COLO668 (cell line): ENCODE measurements at regions not wholly inside any gene's neighbourhood (a gene's known extent, or its start where the extent isn't known, plus 50 kb on each side); places are given as distances from the start of the nearest gene placed in this dataset.

ENCODE experiments used
- DNase-seq: peaks from one replicate; lab custom pipeline; 2025; ENCODE audit not compliant: unreplicated experiment; lab: John Stamatoyannopoulos, UW

DNA sequence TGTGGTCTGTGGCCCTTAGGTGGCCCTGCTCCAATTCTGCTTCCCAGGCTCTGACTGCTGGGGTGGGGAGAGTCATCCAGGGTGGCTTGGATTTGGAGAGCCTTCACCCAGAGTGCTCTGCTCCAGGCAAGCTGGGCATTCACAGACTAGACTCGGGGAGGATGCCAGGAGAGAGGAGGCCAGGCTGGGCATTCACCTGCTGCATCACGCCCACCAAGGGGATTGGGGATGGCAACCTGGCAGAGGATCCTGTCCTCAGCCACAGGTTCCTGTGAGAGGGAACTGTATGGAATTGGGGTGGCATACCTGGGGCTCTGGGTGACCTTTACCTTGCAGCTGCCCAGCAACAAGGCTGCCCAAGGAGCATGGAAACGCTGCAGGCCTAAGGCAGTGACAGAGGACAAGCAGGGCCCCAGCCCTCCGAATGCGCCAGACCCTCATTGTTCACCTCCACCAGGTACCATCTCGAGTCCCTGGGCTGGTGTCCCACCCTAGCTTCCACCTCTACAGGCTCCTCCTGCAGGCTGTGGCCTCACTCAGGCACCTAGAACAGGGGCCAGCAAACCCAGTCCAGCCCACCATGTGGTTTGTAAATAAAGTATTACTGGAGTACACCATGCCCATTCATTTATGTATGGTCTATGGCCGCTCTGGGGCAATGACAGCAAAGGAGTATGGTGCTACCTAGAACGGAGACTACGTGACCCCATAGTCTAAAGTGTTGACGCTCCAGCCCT lies 255.3 kb upstream of the RAB6C start:
- DNase-seq, result no peak

DNA sequence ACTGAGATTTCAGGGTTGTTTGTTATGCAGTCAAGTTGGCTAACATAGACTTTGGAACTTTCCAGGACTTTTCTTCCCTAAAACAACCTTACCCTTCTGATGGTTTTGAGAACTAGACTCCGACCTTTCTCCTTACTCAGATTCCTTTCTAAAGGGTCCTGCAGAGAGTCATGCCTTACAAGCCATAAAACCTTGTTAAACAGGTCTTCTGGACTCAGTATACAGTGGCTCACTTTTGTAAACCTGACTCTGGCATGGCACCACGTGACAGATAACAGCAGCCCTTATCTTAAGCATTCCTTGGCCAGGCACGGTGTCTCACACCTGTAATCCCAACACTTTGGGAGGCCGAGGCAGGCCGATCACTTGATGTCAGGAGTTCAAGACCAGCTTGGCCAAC lies 253.2 kb upstream of the RAB6C start:
- DNase-seq, result no peak

DNA sequence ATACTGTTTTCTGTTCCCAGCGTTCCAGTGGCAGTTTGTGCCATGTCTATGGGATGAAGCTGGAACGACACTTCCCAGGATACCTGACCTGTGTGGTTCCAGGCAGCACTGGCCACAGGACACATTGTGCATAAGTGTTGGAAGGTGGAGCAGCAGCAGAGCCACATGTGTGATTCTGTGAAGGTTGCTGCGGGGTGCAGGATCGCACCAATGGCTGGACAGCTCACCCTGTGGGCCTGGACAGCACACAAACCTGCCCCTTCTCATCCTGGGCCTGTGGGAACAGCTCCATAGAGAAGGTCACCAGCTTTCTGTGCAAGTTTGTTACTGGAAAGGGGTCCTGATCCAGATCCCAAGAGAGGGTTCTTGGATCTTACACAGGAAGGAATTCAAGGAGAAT lies 252.2 kb upstream of the RAB6C start:
- DNase-seq, result no peak

DNA sequence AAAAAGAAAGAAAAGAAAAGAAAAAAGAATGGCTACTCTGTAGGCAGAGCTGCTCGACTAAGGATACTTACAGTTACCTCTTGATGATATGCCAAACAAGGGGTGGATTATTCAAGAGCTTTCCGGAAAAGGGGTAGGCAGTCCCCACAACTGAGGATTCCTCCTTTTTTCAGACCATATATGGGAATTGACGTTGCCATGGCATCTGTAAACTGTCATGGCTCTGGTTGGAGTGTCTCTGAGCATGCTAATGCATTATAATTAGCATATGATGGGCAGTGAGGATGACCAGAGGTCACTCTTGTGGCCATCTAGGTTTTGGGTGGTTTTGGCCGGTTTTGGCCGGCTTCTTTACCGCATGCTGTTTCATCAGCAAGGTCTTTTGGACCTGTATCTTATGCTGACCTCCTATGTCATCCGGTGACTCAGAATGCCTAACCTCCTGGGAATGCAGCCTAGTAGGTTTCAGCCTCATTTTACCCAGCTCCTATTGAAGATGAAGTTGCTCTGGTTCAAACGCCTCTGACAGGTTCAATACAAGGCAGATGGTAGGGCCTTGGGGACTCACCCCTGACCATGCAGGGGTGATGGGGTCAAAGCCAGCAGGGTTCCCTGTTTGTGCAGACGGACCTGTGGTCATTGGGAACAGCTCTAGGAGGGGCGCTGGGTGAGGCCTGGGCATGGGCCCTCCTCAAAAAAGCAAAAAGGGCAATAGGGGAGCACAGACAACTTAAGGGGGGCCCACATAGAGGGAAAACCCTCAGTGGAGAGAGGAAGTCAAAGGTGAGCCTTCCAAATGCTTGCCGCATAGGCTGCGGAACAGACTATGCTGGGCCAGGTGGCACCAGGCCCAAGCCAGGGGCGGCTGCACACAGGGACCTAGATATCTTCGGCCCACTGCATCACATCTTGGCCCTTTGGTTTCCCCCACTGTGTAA lies 251.2 kb upstream of the RAB6C start:
- DNase-seq, result no peak

GRCh38 chr2:129729011-129729410 lies 250.5 kb upstream of the RAB6C start:
- DNase-seq, result no peak

GRCh38 chr2:129729646-129730045 lies 249.8 kb upstream of the RAB6C start:
- no peak for DNase-seq

DNA sequence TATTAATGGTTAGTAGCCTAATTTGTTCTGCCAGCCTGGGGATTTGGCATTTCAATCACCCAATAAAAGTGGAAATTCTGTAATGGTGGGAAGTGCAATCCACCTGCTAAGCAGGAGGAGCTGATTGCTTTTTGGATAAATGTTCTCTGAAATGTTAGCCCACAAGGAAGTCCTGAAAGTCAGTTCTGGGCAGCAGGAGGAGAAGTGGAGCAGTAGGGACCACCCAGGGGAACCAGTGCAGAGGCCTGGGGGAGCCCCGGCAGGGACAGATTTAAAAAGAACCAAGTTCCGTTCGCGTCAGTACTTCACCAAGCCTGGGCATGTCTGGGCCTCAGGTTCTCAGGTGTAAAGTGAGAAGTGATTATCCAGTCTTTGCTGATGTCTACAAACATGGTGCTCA lies 248.5 kb upstream of the RAB6C start:
- no peak for DNase-seq

GRCh38 chr2:129731907-129732629 lies 247.4 kb upstream of the RAB6C start:
- no peak for DNase-seq

- DNase-seq, result no peak
Observed at GRCh38 chr2:129732630-129733026, 246.8 kb upstream of the RAB6C start.

DNA sequence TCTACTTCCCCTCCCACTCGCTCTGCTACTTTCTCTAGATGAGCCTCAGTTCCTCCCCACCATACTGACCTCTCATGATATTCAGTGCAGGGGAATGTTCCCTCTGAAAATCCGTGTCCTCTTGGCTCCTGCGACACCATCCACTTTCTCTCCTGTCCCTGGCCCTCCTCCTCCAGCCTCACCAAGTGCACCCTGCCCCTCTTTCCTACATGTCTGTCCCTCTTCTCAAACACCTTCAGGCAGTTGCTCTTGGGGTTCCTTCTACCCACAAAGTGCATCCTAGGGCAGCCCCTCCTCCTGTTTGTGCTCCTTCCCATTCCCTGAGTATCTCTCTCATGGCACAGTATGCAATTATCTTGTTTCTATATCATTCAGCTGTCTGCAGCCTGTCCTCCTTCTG lies 246.4 kb upstream of the RAB6C start:
- no peak for DNase-seq

DNA sequence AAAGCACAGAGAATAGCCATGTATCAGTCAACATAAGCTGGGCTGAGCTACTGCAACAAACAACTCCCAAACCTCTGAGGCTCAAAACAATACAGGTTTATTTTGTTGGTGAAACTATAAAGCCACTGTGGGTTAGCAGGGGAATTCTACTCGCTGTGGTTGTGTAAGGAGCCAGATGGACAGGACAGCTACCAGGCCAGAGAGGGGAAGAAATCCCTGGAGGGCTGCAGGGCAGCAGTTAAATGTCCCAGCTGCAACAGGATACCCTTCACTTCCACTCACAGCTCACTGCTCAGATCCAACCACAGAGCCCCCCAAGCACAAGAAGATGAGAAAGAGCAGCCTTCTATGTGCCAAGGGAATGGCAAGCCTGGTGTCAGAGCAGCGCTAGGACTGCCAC lies 245.9 kb upstream of the RAB6C start:
- no peak for DNase-seq

GRCh38 chr2:129734343-129735034 lies 245.0 kb upstream of the RAB6C start:
- no peak for DNase-seq

DNA sequence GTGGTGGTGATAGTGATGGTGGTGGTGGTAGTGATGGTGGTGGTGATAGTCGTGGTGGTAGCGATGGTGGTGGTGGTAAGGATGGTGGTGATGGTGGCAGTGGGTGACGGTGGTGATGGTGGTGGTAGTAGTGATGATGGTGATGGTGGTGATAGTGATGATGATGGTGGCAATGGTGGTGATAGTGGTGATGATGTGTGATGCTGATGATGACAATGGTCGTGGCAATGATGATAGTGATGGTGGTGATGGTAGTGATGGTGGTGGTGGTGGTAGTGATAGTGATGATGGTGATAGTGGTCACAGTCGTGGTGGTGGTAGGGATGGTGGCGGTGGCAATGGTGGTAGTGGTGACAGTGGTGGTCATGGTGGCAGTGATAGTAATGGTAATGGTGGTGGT lies 243.9 kb upstream of the RAB6C start:
- DNase-seq, result no peak

- no peak for DNase-seq
Observed at GRCh38 chr2:129737660-129738527, 241.6 kb upstream of the RAB6C start.

DNA sequence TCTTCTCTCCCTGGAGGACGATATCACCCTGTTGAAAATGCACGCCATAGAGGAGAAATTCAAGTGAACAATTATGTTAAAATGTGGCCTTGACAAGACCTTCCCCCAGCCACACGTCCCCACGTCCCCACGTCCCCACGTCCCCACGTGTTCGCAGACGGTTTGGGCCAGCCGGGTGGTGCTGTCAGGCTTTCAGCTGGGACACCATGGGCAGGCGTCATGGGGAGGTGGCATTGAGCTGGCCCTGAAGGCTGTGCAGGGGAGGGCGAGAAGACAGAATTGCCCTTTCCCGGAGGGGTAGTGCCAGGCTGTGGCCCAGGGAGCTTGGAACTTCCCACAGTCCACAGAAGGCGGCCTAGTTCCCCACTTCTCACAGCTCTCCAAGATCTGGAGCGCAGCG lies 240.7 kb upstream of the RAB6C start:
- DNase-seq, result no peak

DNA sequence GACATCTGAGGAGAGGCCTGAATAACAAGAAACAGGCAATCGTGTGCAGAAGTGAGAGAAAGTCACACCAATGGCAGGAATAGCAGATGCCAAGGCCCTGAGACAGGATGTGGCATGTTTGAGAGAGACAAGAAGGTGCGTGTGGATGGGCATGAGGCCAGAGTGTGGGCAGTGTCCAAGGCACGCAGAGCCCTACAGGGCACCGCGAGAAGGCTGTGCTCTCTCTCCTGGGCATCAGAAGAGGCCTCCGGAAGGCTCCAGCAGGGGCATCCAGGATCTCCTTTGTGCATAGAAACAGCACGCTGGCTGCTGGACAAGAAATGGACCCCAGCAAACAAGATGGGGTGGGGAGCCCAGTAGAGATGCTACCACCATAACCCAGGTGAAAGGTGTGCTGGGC lies 239.0 kb upstream of the RAB6C start:
- DNase-seq, result no peak

DNA sequence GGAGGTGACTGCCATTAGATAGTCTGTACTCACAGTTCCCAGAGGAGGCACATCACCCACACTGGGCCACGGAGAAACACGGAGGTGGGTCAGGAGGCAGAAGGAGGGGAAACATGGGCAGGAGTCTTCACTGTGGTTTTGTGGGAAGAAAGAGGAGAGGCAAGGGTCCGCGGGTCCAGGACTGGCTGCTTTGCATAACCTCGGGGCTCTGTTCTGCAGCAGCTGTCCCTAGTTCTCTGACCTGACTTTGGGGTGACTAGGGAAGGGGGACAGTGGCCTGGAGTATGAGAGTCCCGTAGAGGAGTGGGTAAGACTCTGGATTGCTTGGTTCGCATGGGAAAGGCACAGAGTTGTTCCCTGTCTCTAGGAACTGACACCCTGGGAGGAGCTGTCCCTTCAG lies 238.3 kb upstream of the RAB6C start:
- no peak for DNase-seq

GRCh38 chr2:129741623-129742022 lies 237.8 kb upstream of the RAB6C start:
- DNase-seq, result no peak

DNA sequence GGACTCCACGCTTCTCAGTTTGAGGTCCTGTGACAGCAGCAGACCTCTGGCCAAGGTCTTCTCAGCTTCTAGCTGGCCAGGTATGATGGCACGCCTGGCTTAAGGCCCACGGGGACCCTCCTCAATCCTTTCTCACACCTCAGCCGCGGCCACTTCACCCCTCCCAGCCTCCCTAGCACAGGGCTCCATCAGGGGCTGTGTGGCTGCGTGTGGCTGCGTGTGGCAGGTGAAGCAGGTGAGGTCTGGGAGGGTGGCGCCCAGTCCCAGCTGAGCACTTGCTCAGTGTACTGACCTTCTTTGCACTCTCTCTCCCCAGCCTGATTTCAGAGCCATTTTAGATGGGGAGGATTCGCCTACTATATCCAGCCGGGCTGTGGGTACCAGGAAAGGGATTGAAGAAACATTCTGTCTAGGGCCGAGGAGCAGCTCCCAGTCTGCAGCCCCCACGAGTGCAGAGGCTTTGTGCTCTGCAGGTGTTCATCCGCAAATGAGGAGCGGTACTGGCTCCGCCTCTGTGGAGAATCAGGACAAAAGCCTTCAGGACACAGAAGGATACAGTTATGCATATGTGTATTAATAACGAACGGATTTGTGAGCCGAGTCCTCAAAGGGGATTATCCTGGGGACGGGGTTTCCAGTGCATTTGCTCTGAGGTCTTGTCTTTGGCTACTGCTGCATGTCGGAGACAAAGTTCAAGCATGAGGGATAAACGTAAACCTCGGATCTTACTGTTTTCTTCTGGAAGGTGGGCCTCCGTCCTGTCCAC lies 236.9 kb upstream of the RAB6C start:
- no peak for DNase-seq
